HepG2 (cell line): ENCODE measurements at regions not wholly inside any gene's neighbourhood (a gene's known extent, or its start where the extent isn't known, plus 50 kb on each side); places are given as distances from the start of the nearest gene placed in this dataset.

ENCODE experiments used
- ATAC-seq: fragments of 200-7000 bp; cut with Tn5 transposase; 3 replicates; pipeline ENCODE4 v1.9.1; 2020; ENCODE audit warnings: mild to moderate bottlenecking, moderate library complexity
- BruUV-seq: library from RNA; stranded (reverse); fragments of 400-500 nt; replicated peaks from 2 replicates; lab custom pipeline; 2021; lab: Mats Ljungman, UMichigan
- CTCF ChIA-PET: fragments of 300-600 bp; formaldehyde crosslinking; extraction: SDS; loops from one replicate; lab custom pipeline; 2021; ENCODE audit warnings: low total read pairs, inconsistent platforms, low intra/inter-chr PET ratio; lab: Yijun Ruan, JAX
- POLR2A ChIA-PET: fragments of 350-600 bp; sonication (Branson Sonifier 250); formaldehyde crosslinking; loops from one replicate; lab custom pipeline; 2020; ENCODE audit warnings: antibody characterized with exemption, inconsistent platforms; lab: Yijun Ruan, JAX
- DNase-seq: peaks from one replicate; pipeline ENCODE4 v3.0.0-alpha.2; 2015; ENCODE audit warnings: low spot score
- FAIRE-seq: peaks from 3 replicates; lab custom pipeline; 2011; peaks lifted over from hg19 to GRCh38; lab: Jason Lieb, UNC
- H2AFZ ChIP-seq: one replicate; pipeline ENCODE4 v1.6.1; 2011; ENCODE audit warnings: low read length, inconsistent platforms
- H3K27ac ChIP-seq: fragments of 300-600 bp; 3 replicates; pipeline ENCODE4 v1.8.0; 2011; ENCODE audit warnings: mixed run types, mild to moderate bottlenecking, mixed read lengths, low read length, inconsistent platforms; ENCODE audit not compliant: insufficient read depth; ENCODE audit errors: extremely low read length
- H3K27me3 ChIP-seq, 2 experiments: fragments of 200-600 bp in 1 of 2; 2 replicates in 1 of 2; 3 replicates in 1 of 2; pipeline versions ENCODE4 v1.6.0 to v1.8.0; 2011; ENCODE audit warnings: low read length in 2 of 2, mild to moderate bottlenecking in 2 of 2, moderate library complexity in 2 of 2, inconsistent platforms in 1 of 2; ENCODE audit not compliant: insufficient read depth in 2 of 2, control insufficient read depth in 1 of 2
- H3K36me3 ChIP-seq, 2 experiments: fragments of 200-600 bp in 1 of 2; replicated peaks in 1 of 2; 2 replicates in 1 of 2; 3 replicates in 1 of 2; pipeline versions ENCODE4 v1.5.1 to v1.8.0; 2011; ENCODE audit warnings: low read length in 2 of 2, inconsistent platforms in 1 of 2; ENCODE audit not compliant: insufficient read depth in 2 of 2, control insufficient read depth in 1 of 2
- H3K4me1 ChIP-seq: 2 replicates; pipeline ENCODE4 v1.5.1; 2012; ENCODE audit warnings: low read length, inconsistent platforms; ENCODE audit not compliant: insufficient read depth
- H3K4me2 ChIP-seq: 2 replicates; pipeline ENCODE4 v1.6.0; 2011; ENCODE audit warnings: low read depth, low read length, inconsistent platforms
- H3K4me3 ChIP-seq, 3 experiments: fragments of 200-600 bp in 1 of 3; sonication (generic), shearing (Covaris generic) in 1 of 3; replicated peaks in 1 of 3; 2 replicates each; pipeline ENCODE4 v1.5.1; 2011 to 2016; ENCODE audit warnings: low read length in 3 of 3, inconsistent platforms in 2 of 3, low read depth in 2 of 3, mild to moderate bottlenecking in 2 of 3, control low read depth in 1 of 3, mixed read lengths in 1 of 3; ENCODE audit not compliant: insufficient read depth in 1 of 3
- H3K79me2 ChIP-seq: one replicate; pipeline ENCODE4 v1.6.1; 2011; ENCODE audit warnings: low read length, inconsistent platforms; ENCODE audit not compliant: insufficient read depth
- H3K9ac ChIP-seq: 2 replicates; pipeline ENCODE4 v1.6.0; 2011; ENCODE audit warnings: mild to moderate bottlenecking, low read depth, low read length, inconsistent platforms; ENCODE audit not compliant: insufficient read depth
- H3K9me3 ChIP-seq: 2 replicates; pipeline ENCODE4 v1.5.1; 2012; ENCODE audit warnings: mild to moderate bottlenecking, low read length
- H4K20me1 ChIP-seq: 2 replicates; pipeline ENCODE4 v1.6.0; 2011; ENCODE audit warnings: inconsistent platforms, mild to moderate bottlenecking, low read length, moderate library complexity; ENCODE audit not compliant: insufficient read depth
- ATM ChIP-seq: fragments of 450-650 bp; IDR thresholded peaks from 2 replicates; pipeline ENCODE4 v1.7.1; 2017; ENCODE audit warnings: mild to moderate bottlenecking, borderline replicate concordance
- CREB1 ChIP-seq, 2 experiments: fragments of 450-650 bp in 1 of 2; IDR thresholded peaks; 2 replicates each; pipeline ENCODE4 v1.6.1; 2016 to 2017; ENCODE audit warnings: control low read depth in 1 of 2, mild to moderate bottlenecking in 1 of 2, missing compliant biosample characterization in 1 of 2, missing genetic modification characterization in 1 of 2
- IKZF4 ChIP-seq: sonication (generic); formaldehyde crosslinking; IDR thresholded peaks from 2 replicates; pipeline ENCODE4 v1.5.1; 2020; ENCODE audit warnings: borderline replicate concordance, mild to moderate bottlenecking, low read depth, missing genetic modification reagents; ENCODE audit errors: not compliant biosample characterization
- NFYB ChIP-seq: sonication (generic); formaldehyde crosslinking; IDR thresholded peaks from 2 replicates; pipeline ENCODE4 v1.4.0; 2020; ENCODE audit warnings: missing genetic modification reagents
- SOX13 ChIP-seq, 3 experiments: fragments of 450-650 bp in 1 of 3; sonication (generic) in 1 of 3; formaldehyde crosslinking in 1 of 3; IDR thresholded peaks in 2 of 3; conservative IDR thresholded peaks in 1 of 3; 2 replicates each; pipeline versions ENCODE4 v1.5.0 to v1.6.1; 2016 to 2020; ENCODE audit warnings: antibody characterized with exemption in 1 of 3, mild to moderate bottlenecking in 1 of 3, missing compliant biosample characterization in 1 of 3, missing genetic modification reagents in 1 of 3, moderate library complexity in 1 of 3
- ZNF766 ChIP-seq: sonication (generic); formaldehyde crosslinking; IDR thresholded peaks from 2 replicates; pipeline ENCODE4 v1.5.0; 2020; ENCODE audit warnings: missing genetic modification reagents, borderline replicate concordance
- WGBS: methylation state at CpG from one replicate; pipeline ENCODE4 v1.1.6; 2017; ENCODE audit warnings: low lambda C conversion rate; 5-methylcytosine and 5-hydroxymethylcytosine counted together
- in situ Hi-C: cut with HindIII; loops from 2 replicates; pipeline ENCODE4 v1.10.0; 2017; ENCODE audit warnings: low pct_unique_long_range_greater_than_20kb; ENCODE audit not compliant: extremely low pct_ligation_motif_present
- intact Hi-C: fragments of 100-400 bp; cut with micrococcal nuclease; formaldehyde crosslinking; loops from one replicate; pipeline ENCODE4 v1.10.0; 2022; ENCODE audit not compliant: unreplicated experiment
- TF ChIP-seq, protein P1 (sequence below): sonication (generic); formaldehyde crosslinking; IDR thresholded peaks from 2 replicates; pipeline ENCODE4 v1.4.0; 2020; ENCODE audit warnings: mild to moderate bottlenecking, missing genetic modification reagents

DNA sequence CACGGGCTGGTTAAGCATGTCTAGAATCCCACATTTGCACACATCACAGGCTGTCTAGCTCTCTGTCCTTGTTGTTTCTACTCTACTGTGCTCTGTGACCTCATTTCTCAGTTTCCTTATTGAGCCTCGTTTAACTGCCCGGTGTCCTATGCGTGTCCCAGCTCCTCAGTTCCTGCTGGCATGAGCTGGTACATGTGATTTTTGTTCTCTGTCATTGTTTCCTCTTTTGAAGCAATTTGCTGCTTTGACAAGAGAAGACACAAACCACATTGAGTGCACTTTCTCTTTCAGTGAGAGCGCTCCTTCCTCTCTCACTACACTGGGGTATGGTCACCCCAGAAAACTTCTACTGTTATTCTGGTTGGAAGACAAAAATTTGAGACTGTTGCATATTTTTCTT, 563.5 kb downstream of the PDCD6IP start:
- Histone ChIP-seq H3K27ac (no peak overlapping the region), H3K27me3 (peaks cover 0 to 1% of the 10 kb centered on the region in 2 experiments; a peak in 1 of 5 replicates), H3K9me3 (no peaks in the 10 kb centered on the region), H3K4me2 (no peak overlapping the region), H3K36me3 (no peaks in the 10 kb centered on the region), H4K20me1 (no peaks in the 10 kb centered on the region), H3K4me1 (no peaks in the 10 kb centered on the region)
- in situ Hi-C loops: no loop called here
- intact Hi-C loops: no loop called here
- no TSS peak for BruUV-seq
- CTCF ChIA-PET: no interaction called here
- FAIRE-seq (no peak), DNase-seq (no peak)
- POLR2A ChIA-PET: no interaction called here
- no peak for TF ChIP-seq IKZF4 (CRISPR knock-in tag)
- no peak for TF ChIP-seq ZNF766 (CRISPR knock-in tag)
- TF ChIP-seq SOX13 (IDR thresholded peaks at IDR 0.05): no peak
- no peak for TF ChIP-seq SOX13 (CRISPR knock-in tag; conservative IDR thresholded peaks at IDR 0.05 in 1 of 2, IDR thresholded peaks at IDR 0.05 in 1 of 2)
- no peak for TF ChIP-seq NFYB (CRISPR knock-in tag)
- TF ChIP-seq ATM: no peak
- TF ChIP-seq, all 625 proteins: peak for 0
- Histone ChIP-seq H2AFZ (no peak overlapping the region), H3K4me3 (no peak overlapping the region), H3K9ac (no peak overlapping the region), H3K79me2 (no peaks in the 10 kb centered on the region)
- 44% methylated on average over 5 of the region's 5 CpGs for WGBS
- no peak for ATAC-seq

DNA sequence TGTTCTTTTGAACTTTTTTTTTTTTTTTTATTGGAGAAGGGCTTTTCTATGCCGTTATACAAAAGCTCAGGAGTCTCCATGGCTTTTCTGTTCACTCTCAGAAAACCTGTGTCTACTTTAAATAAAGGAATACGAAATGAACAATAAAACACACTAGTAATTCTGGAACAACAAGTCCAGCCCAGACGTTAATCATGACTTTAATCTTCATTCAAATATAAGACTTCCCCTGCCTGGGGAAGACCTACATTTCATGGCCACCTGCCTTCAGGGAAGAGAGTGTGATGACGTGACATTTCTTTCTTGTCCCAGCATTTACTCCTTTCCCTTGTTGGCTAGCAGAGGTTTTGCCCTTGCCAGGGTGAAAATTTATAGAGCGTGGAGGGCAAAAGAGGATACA, 564.5 kb downstream of the PDCD6IP start:
- CTCF ChIA-PET: no interaction called here
- in situ Hi-C loops (no loop called here), intact Hi-C loops (no loop called here)
- POLR2A ChIA-PET: no interaction called here
- WGBS: 11% methylated on average over 5 of the region's 5 CpGs
- H3K4me3 ChIP-seq: no peak overlapping the region
- no peak overlapping the region for H3K4me2 ChIP-seq
- H3K36me3 ChIP-seq: no peaks in the 10 kb centered on the region
- no peaks in the 10 kb centered on the region for H4K20me1 ChIP-seq
- FAIRE-seq: no peak
- no peaks in the 10 kb centered on the region for H3K27me3 ChIP-seq
- H3K4me1 ChIP-seq: no peaks in the 10 kb centered on the region
- no peaks in the 10 kb centered on the region for H3K9me3 ChIP-seq
- H3K9ac ChIP-seq: no peak overlapping the region
- ATAC-seq: no peak
- no peak overlapping the region for H2AFZ ChIP-seq
- no peaks in the 10 kb centered on the region for H3K79me2 ChIP-seq
- no TSS peak for BruUV-seq
- H3K27ac ChIP-seq: no peak overlapping the region
- no peak for DNase-seq
- TF ChIP-seq, protein P1, sequence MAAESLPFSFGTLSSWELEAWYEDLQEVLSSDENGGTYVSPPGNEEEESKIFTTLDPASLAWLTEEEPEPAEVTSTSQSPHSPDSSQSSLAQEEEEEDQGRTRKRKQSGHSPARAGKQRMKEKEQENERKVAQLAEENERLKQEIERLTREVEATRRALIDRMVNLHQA: no peak
- TF ChIP-seq CREB1 (IDR thresholded peaks at IDR 0.05) (peak; percentile 32; the same call in 1 of the 2 replicates), CREB1 (CRISPR knock-in tag; IDR thresholded peaks at IDR 0.05) (no peak)
